AG04450 (cell line): ENCODE measurements at regions not wholly inside any gene's neighbourhood (a gene's known extent, or its start where the extent isn't known, plus 50 kb on each side); places are given as distances from the start of the nearest gene placed in this dataset.
"Not testable (repeated sequence)": the region's sequence is repeated elsewhere in the genome, so short reads cannot be mapped to it uniquely, and the experiment has no call there.

Experiments used
- CTCF ChIA-PET: fragments of 300-600, 350-600 bp; formaldehyde crosslinking; extraction: SDS; loops from one replicate; lab custom pipeline; 2022; ENCODE audit warnings: antibody characterized with exemption, inconsistent platforms; lab: Charles Lee
- POLR2A ChIA-PET: fragments of 350-600 bp; formaldehyde crosslinking; extraction: SDS; loops from one replicate; lab custom pipeline; 2021; ENCODE audit warnings: antibody characterized with exemption, inconsistent platforms; lab: Yijun Ruan, JAX
- DNase-seq: peaks from one replicate; pipeline ENCODE4 v3.0.0-alpha.2; 2011; ENCODE audit warnings: low read depth, low spot score
- H3K27ac ChIP-seq: one replicate; pipeline ENCODE4 v1.5.1; 2012; ENCODE audit warnings: low read depth, low read length, control low read depth
- H3K27me3 ChIP-seq: one replicate; pipeline ENCODE4 v1.6.0; 2012; ENCODE audit warnings: low read length; ENCODE audit not compliant: control insufficient read depth, insufficient read depth
- H3K4me3 ChIP-seq: 2 replicates; pipeline ENCODE4 v1.5.1; 2011; ENCODE audit warnings: mild to moderate bottlenecking, low read depth, low read length, control low read depth
- H3K9me3 ChIP-seq: 2 replicates; pipeline ENCODE4 v1.5.1; 2012; ENCODE audit warnings: low read length; ENCODE audit not compliant: control insufficient read depth, insufficient read depth
- TF ChIP-seq, protein P1 (sequence below): IDR thresholded peaks from 2 replicates; pipeline ENCODE4 v1.5.1; 2011; ENCODE audit warnings: low read depth, low read length, control low read depth, inconsistent platforms

DNA sequence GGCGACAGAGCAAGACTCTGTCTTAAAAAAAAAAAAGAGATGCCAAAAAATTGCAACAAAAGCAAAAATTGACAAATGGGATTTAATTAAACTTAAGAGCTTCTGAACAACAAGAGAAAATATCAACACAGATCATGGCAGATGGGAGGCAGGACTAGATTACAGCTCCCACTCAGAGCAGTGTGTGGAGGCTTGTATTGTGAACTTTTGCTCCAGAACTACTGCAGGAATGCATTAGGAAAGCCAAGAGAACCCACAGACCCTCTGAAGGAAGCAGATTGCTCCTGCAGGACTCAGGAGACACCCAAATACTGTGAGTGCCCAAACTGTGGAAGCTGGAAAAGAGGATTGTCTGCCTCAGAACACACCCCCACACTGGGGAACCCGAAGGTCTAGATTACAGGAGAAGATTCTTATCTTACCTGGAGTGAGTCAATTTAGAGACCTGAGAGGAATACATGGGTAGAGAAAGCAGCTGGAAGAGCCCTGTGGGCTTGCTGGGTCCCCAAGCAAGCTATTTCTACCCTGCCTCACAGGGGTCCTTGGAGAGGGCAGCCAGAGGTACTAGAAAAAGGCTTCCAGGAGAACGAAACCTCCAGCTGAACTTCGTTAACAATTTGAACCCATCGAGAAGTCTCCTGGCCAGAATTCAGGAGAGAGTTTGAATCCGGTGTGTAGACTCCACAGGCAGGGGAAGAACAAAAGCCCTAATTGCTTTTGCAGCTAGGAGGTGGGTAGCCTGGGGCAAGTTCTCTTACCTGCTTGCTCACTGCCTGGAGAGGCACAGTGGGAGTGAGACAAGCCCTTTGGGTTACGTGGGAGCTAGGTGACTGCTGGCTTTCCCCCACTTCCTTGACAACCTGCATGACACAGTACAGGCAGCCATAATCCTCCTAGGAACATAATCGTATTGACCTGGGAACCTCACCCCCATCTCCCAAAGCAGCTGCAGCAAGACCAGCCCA lies 593.4 kb upstream of the RGMB start:
- ChIA-PET POLR2A (interaction anchor here (0.7 kb wide), 1 partner anchor 162 kb away, joined by 4 read pairs; no protein-coding TSS in a partner anchor), CTCF (no interaction called here)
- Histone ChIP-seq H3K27ac (no peak overlapping the region), H3K27me3 (no peaks in the 10 kb centered on the region), H3K4me3 (no peak overlapping the region), H3K9me3 (no peaks in the 10 kb centered on the region; the same call in 1 of the 2 replicates)
- DNase-seq = no peak
- TF ChIP-seq, protein P1, sequence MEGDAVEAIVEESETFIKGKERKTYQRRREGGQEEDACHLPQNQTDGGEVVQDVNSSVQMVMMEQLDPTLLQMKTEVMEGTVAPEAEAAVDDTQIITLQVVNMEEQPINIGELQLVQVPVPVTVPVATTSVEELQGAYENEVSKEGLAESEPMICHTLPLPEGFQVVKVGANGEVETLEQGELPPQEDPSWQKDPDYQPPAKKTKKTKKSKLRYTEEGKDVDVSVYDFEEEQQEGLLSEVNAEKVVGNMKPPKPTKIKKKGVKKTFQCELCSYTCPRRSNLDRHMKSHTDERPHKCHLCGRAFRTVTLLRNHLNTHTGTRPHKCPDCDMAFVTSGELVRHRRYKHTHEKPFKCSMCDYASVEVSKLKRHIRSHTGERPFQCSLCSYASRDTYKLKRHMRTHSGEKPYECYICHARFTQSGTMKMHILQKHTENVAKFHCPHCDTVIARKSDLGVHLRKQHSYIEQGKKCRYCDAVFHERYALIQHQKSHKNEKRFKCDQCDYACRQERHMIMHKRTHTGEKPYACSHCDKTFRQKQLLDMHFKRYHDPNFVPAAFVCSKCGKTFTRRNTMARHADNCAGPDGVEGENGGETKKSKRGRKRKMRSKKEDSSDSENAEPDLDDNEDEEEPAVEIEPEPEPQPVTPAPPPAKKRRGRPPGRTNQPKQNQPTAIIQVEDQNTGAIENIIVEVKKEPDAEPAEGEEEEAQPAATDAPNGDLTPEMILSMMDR = no peak

DNA sequence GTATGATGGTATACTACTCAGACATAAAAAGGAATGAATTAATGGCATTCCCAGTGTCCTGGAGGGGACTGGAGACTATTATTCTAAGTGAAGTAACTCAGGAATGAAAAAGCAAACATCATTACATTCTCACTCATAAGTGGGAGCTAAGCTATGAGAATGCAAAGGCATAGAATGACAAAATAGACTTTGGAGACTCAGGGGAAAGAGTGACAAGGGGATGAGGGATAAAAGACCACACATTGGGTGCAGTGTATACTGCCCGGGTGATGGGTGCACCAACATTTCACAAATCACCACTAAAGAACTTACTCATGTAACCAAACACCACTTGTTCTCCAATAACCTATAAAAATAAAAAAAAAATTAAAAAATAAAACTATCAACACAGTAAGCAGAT lies 587.3 kb upstream of the RGMB start:
- no peak overlapping the region for H3K4me3 ChIP-seq
- ChIA-PET CTCF (no interaction called here), POLR2A (no interaction called here)
- H3K27me3 ChIP-seq = no peaks in the 10 kb centered on the region
- H3K27ac ChIP-seq = no peak overlapping the region
- DNase-seq = no peak
- no peaks in the 10 kb centered on the region for H3K9me3 ChIP-seq
- TF ChIP-seq, protein P1 = no peak

DNA sequence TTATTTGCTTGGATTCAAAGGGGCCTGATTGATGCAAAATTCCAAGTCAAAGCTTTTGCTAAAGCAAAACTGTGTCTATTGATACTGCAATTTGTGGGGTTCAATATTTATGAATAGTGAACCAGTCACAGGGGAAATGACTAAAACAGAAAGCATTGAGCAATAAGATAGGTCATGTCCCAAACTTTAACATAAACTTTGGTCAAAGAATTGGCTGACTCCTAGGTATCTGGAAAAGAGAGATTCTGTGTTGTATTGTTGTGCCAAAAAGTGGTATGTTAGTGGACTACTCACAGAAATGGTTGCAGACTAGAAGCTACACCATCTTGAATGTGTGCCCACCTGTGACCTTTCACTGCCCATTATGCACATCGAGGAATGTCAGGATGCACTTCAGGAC lies 585.5 kb upstream of the RGMB start:
- H3K4me3 ChIP-seq = no peak overlapping the region
- CTCF ChIA-PET = no interaction called here
- no peaks in the 10 kb centered on the region for H3K9me3 ChIP-seq
- DNase-seq = no peak
- H3K27ac ChIP-seq = no peak overlapping the region
- POLR2A ChIA-PET = no interaction called here
- no peaks in the 10 kb centered on the region for H3K27me3 ChIP-seq
- TF ChIP-seq, protein P1 = no peak

DNA sequence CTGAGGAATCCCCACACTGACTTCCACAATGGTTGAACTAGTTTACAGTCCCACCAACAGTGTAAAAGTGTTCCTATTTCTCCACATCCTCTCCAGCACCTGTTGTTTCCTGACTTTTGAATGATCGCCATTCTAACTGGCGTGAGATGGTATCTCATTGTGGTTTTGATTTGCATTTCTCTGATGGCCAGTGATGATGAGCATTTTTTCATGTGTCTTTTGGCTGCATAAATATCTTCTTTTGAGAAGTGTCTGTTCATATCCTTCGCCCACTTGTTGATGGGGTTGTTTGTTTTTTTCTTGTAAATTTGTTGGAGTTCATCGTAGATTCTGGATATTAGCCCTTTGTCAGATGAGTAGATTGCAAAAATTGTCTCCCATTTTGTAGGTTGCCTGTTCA lies 583.1 kb upstream of the RGMB start:
- H3K4me3 ChIP-seq, H3K27ac ChIP-seq, POLR2A ChIA-PET, DNase-seq, H3K27me3 ChIP-seq, CTCF ChIA-PET, H3K9me3 ChIP-seq: not testable (repeated sequence)

DNA sequence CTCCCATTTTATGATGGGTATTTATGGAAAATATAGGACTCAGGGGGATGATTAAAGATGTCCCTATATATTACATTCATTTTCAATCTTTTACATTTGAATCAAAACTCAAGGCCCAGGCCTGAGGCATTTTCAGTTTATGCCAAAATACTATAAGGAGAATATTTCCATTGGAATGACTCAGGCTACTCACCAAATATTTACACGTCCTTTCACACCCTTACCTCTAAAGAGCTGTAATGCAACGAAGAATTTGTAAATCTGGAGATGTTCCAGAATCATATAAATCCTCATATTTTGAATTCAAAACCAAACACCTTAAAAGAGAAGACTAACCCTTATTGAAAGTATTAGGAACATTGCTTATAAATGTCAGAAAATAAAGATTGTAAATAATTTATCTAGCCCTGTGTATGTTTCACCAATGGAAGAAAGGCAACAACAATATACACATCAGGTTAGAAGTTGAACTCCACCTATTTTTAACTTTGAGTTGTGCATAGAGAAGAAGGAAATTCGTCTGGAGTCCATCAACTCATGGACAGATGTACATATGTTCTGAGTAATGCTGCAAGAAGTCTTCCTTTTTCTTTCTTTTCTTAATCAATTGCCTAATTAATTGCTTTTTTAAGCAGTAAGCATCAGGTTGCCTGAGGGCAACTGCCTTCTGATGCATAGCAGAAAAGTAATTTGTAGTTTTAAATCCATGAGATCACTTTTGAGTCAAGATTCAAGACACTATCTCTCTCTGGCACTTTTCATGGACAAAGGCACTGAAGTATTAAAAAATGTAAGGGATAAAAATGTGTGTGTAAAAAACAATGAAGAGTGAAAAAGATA lies 579.3 kb upstream of the RGMB start:
- ChIA-PET POLR2A (no interaction called here), CTCF (no interaction called here)
- DNase-seq = no peak
- no peak overlapping the region for H3K4me3 ChIP-seq
- TF ChIP-seq, protein P1 = no peak
- no peak overlapping the region for H3K27ac ChIP-seq
- H3K27me3 ChIP-seq = no peaks in the 10 kb centered on the region
- no peaks in the 10 kb centered on the region for H3K9me3 ChIP-seq
